ENCODE measurements at regions not wholly inside any gene's neighbourhood (a gene's known extent, or its start where the extent isn't known, plus 50 kb on each side); places are given as distances from the start of the nearest gene placed in this dataset.

GRCh38 chr1:5566924-5567323 is 425.3 kb downstream of the NPHP4 start:
- DNase-seq: no peak

DNA sequence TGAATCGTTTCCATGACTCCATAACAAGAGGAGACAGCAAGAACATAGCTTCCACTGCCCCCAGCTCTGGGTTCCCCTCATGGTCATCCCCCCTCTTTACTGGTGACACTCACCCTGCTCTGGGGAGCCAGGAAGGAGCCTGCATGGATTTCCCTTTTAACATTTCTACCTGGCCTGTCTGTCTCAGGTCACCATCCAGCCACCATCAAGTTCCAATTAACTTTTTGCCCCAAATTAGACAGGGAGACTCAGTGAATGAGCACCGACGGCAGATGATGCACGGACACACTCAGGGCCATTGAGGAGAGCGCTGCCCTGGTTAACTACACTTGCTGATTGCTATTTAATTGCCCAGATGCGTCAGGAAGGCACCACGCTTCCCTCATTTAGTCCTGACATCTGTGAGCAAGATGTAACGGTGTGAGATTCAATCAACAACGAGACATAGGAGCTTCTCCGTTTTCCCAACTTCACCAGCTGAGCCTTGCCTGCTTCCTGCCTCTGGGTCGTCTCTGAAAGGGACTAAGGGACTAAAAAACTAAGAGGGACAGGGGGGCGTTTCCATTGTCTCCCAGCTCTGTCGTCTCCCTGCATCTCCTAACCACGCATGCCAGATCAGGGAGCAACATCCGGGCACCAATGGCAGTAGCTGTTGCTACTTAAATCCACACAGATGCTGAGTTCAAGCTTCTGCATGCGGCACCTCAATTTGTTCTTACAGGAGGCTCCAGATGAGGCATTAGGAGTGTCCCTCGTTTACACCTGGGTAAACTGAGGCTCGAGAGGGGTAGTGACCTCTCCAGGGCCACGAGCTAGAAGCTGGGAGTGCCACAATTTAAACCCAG is 426.7 kb downstream of the NPHP4 start:
- DNase-seq: no peak

GRCh38 chr1:5564578-5565257 is 427.5 kb downstream of the NPHP4 start:
- DNase-seq: no peak

- no peak for DNase-seq
Measured at GRCh38 chr1:5563861-5564577, 428.2 kb downstream of the NPHP4 start.

- DNase-seq: no peak
Measured at GRCh38 chr1:5562769-5563168, 429.5 kb downstream of the NPHP4 start.

- no peak for DNase-seq
Measured at GRCh38 chr1:5562331-5562730, 429.9 kb downstream of the NPHP4 start.

- no peak for DNase-seq
Measured at GRCh38 chr1:5559078-5559477, 433.1 kb downstream of the NPHP4 start.

- DNase-seq: no peak
Measured at GRCh38 chr1:5555853-5556252, 436.4 kb downstream of the NPHP4 start.

DNA sequence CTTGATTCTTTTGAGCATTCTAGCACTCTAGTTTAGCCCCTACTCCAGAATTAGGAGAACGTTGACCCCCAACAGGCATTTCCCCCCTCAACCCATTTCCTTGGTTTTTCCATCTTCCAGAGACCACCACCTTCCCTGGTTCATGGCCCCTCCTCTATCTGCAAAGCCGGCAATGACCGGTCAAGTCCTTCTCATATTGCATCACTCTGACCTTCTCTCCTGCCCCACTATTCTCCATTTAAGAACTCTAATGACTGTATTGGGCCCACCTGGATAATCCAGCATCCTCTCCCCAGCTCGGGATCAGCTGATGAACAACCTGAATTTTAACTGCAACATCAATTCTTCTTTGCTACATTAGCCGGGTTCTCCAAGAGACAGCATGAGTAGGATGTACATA is 437.4 kb downstream of the NPHP4 start:
- DNase-seq: no peak

DNA sequence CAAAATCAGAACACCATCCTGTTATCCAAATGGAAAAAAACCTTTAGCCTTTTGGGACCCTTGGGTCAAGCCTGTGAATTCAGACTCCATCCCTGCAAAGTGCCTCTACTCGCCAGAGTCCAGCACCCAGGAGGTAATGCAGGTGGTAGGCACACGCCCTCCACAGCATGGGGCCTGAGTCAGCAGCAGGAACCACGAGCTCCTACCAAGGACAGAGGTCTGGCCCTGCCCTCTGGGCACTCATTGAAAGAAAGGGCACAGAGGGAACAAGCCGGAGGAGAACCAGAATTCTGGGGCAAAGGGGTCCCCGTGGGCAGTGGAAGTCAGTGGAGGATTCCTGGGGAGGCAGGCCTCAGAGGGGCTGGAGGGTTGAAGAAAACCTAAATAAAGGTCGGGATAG is 438.1 kb downstream of the NPHP4 start:
- DNase-seq: no peak

DNA sequence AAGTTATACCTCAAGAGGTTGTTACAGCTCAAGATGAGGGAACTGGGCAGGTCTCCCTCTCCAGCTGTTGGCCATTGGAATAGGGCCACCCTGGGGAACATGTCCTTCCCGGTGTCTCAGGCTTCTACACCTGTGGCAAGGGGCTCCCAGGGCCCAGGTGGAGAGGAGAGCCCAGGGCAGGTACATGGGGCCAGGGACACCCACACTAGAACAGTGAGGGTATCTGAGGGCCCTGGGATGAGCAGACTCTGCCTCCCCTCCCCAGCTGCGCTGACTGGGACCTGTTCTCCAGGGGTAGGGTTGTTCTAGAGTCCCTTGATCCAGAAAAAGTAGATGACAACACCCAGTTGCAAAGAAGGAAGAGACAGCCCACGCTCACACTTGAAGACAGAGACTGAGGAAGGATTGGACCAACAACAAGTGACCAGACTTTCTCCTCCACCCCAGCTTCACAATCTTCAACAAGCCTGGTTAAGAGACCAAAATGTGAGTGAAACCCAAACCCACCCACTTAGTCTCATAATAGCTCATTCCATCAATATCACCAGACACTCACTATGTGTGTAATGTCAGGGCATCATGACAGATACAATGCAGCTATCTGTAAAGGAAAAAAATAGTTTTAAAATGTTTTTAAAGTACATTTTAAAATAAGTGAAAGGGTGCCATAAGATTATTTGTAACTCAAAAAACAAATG is 439.3 kb downstream of the NPHP4 start:
- no peak for DNase-seq

DNA sequence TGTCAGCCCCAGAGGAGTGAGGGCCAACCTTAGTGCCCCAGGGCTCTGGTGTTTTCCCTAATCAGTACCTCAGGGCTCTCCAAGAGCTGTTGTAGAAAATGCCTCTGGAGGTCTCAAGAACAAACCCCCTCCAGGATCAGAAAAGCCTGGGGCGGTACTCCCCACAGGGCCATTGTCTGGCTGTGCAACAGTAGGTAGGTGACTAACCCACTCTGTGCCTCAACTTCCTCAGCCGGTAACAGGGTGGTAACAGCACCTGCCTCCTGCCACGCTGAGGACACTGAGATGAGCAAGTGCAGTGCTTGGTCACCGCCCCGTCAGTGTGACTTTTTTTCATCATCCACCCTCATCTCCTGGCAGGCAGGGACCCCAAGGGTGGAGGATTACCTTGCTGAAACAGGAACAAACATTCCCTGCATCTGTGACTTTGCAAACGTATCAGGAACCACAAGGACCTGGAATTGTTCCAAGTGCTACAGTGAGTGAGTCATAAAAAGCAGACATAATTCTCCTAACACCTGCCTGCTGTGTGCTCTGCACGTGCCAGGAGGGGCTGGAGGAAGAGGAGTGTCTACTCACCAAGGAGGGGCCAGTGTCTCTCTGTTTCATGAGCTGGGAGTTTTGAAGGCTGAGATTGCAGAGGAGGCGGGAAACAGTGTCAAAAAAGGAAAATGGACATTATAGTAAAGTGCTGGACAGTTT is 440.8 kb downstream of the NPHP4 start:
- peak; percentile 0 for DNase-seq

GRCh38 chr1:5548266-5548665 is 444.0 kb downstream of the NPHP4 start:
- no peak for DNase-seq

DNA sequence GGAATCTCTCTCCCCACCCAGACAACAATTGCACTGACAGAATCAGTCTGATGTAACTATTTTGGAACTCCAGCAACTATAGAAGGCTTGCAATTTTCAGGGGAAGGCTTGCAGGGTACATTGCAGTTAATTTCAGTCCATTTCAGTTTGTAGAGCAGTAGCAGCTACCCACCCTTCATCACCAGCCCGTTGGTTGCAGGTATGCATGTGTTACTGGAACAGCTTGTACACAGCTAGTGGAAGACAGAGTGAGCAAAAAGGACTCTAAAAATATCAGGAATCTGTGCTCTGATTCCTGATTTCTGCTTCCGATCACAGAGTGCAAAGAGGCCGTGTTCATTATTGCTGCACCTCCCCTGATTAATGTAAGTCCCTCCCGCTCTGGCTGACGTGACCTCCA is 449.0 kb downstream of the NPHP4 start:
- no peak for DNase-seq

- no peak for DNase-seq
Measured at GRCh38 chr1:5532811-5533210, 459.4 kb downstream of the NPHP4 start.

GRCh38 chr1:5526822-5527551 is 465.2 kb downstream of the NPHP4 start:
- no peak for DNase-seq

GRCh38 chr1:5526385-5526750 is 465.9 kb downstream of the NPHP4 start:
- no peak for DNase-seq

DNA sequence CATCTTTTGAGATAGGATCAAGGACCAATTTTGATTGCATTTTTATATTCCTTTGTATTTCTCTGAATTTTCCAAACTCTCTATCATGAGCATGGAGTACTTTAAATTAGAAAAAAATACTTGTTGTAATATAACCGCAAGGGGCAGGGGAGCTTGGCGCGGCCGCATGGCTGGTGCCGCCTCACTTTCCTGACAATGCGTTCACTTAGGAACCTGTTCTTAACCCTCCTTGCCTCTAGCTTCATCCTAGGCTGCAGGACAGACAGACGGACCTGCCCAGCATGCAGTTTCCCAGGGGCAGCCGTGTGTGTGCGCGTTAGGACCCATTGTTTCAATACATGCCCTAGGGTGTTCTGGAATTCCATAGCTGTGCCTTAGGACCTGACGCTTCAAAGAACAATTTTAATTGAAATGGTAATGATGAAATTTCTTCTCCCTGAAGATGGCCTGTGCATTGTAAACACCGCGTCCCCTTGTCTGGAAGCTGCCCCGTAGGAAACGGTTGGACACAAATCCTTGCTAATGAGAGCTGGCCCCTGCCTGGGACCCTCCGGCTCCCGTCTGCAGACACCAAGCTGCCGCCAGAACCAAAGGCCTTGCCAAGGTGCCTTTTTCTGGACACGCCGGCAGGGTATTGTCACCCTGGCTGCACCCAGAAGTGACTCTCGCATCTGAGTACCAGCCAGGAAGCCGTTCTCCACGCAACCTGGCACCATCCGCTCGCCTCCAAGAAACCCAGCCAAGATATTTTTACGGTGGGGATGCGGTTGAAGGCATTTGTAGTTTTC is 466.4 kb downstream of the NPHP4 start:
- DNase-seq: no peak

- DNase-seq: no peak
Measured at GRCh38 chr1:5522531-5523145, 469.6 kb downstream of the NPHP4 start.

Data from skin of body (tissue), 1 donor.